Endodermal cell (in vitro differentiated cells): ENCODE measurements at regions not wholly inside any gene's neighbourhood (a gene's known extent, or its start where the extent isn't known, plus 50 kb on each side); places are given as distances from the start of the nearest gene placed in this dataset.

Experiments
- DNase-seq: peaks from one replicate; pipeline ENCODE4 v3.0.0-alpha.2; 2017
- H3K27ac ChIP-seq: 2 replicates; pipeline ENCODE4 v1.5.1; 2013; ENCODE audit warnings: mild to moderate bottlenecking, low read depth, low read length, moderate library complexity
- H3K27me3 ChIP-seq: 2 replicates; pipeline ENCODE4 v1.6.1; 2013; ENCODE audit warnings: mild to moderate bottlenecking, low read length, moderate library complexity; ENCODE audit not compliant: insufficient read depth, control insufficient read depth, poor library complexity, severe bottlenecking
- H3K36me3 ChIP-seq: 2 replicates; pipeline ENCODE4 v1.7.0; 2013; ENCODE audit warnings: mild to moderate bottlenecking, low read length, moderate library complexity; ENCODE audit not compliant: control insufficient read depth, insufficient read depth
- H3K4me1 ChIP-seq: one replicate; pipeline ENCODE4 v1.7.0; 2013; ENCODE audit warnings: low read length; ENCODE audit not compliant: control insufficient read depth, insufficient read depth
- H3K4me3 ChIP-seq: 2 replicates; pipeline ENCODE4 v1.5.1; 2013; ENCODE audit warnings: mild to moderate bottlenecking, low read length, moderate library complexity
- H3K9ac ChIP-seq: 2 replicates; pipeline ENCODE4 v1.6.1; 2013; ENCODE audit warnings: mild to moderate bottlenecking, low read length, moderate library complexity; ENCODE audit not compliant: poor library complexity, severe bottlenecking; ENCODE audit errors: extremely low read depth
- H3K9me3 ChIP-seq: 2 replicates; pipeline ENCODE4 v1.6.1; 2013; ENCODE audit warnings: mild to moderate bottlenecking, low read length, moderate library complexity; ENCODE audit not compliant: control insufficient read depth
- H3K27ac Mint-ChIP-seq: 2 replicates; pipeline ENCODE4 v1.8.0; 2020; ENCODE audit warnings: mixed read lengths
- H3K27me3 Mint-ChIP-seq: 2 replicates; pipeline ENCODE4 v1.8.0; 2021; ENCODE audit warnings: mild to moderate bottlenecking, mixed read lengths; ENCODE audit not compliant: insufficient read depth
- H3K36me3 Mint-ChIP-seq: 2 replicates; pipeline ENCODE4 v1.8.0; 2020; ENCODE audit warnings: low read depth, mixed read lengths
- H3K4me1 Mint-ChIP-seq: 2 replicates; pipeline ENCODE4 v1.8.0; 2020; ENCODE audit warnings: mixed read lengths
- H3K4me3 Mint-ChIP-seq: 2 replicates; pipeline ENCODE4 v1.8.0; 2020; ENCODE audit warnings: mild to moderate bottlenecking, moderate library complexity, mixed read lengths
- H3K9me3 Mint-ChIP-seq: 2 replicates; pipeline ENCODE4 v1.8.0; 2020; ENCODE audit warnings: mild to moderate bottlenecking, mixed read lengths
- CTCF ChIP-seq: fragments of 200-600 bp; sonication (generic); conservative IDR thresholded peaks from 2 replicates; pipeline ENCODE4 v1.5.0; 2021; ENCODE audit warnings: antibody characterized with exemption, mild to moderate bottlenecking
- WGBS, 2 experiments: methylation state at CpG; one replicate each; pipeline versions ENCODE4 v1.1.5 to v1.1.7; 2013; ENCODE audit warnings: missing lambda C conversion rate in 2 of 2, mixed read lengths in 1 of 2; ENCODE audit not compliant: insufficient coverage in 1 of 2, insufficient read length in 1 of 2; 5-methylcytosine and 5-hydroxymethylcytosine counted together

GRCh38 chr12:60684988-60685655 lies 1089.3 kb downstream of the SLC16A7 start:
- peaks cover 6% of the 10 kb centered on the region for H3K36me3 Mint-ChIP-seq
- H3K4me3 Mint-ChIP-seq, result no peak overlapping the region
- no peak for TF ChIP-seq CTCF
- Histone ChIP-seq H3K9ac (no peak overlapping the region), H3K27me3 (no peaks in the 10 kb centered on the region), H3K27ac (no peak overlapping the region), H3K9me3 (peaks cover 63% of the 10 kb centered on the region), H3K4me1 (no peaks in the 10 kb centered on the region), H3K36me3 (no peaks in the 10 kb centered on the region), H3K4me3 (no peak overlapping the region)
- H3K27me3 Mint-ChIP-seq, result no peaks in the 10 kb centered on the region
- no peak overlapping the region for H3K27ac Mint-ChIP-seq
- H3K9me3 Mint-ChIP-seq, result peaks cover 31% of the 10 kb centered on the region
- no peak for DNase-seq
- no peaks in the 10 kb centered on the region for H3K4me1 Mint-ChIP-seq
- 64 to 75% methylated on average over 7 to 12 of the region's 12 CpGs for WGBS, 2 experiments

- Histone ChIP-seq H3K4me1 (no peaks in the 10 kb centered on the region), H3K4me3 (no peak overlapping the region), H3K27ac (no peak overlapping the region), H3K9ac (no peak overlapping the region), H3K36me3 (no peaks in the 10 kb centered on the region), H3K9me3 (peaks cover 48% of the 10 kb centered on the region), H3K27me3 (no peaks in the 10 kb centered on the region)
- Mint-ChIP-seq H3K27me3 (no peaks in the 10 kb centered on the region), H3K9me3 (peaks cover 26% of the 10 kb centered on the region), H3K4me3 (no peak overlapping the region), H3K36me3 (peaks cover 9% of the 10 kb centered on the region), H3K27ac (no peak overlapping the region), H3K4me1 (no peaks in the 10 kb centered on the region)
- DNase-seq, result peak; percentile 72
- peak; percentile 57 for TF ChIP-seq CTCF
Observed at GRCh38 chr12:60689137-60689536, 1093.3 kb downstream of the SLC16A7 start.

- Histone ChIP-seq H3K27me3 (no peaks in the 10 kb centered on the region), H3K9ac (no peak overlapping the region), H3K36me3 (no peaks in the 10 kb centered on the region), H3K9me3 (peaks cover 28% of the 10 kb centered on the region), H3K27ac (no peak overlapping the region), H3K4me1 (no peaks in the 10 kb centered on the region), H3K4me3 (no peak overlapping the region)
- H3K4me1 Mint-ChIP-seq, result peaks cover 7% of the 10 kb centered on the region
- DNase-seq, result no peak
- H3K4me3 Mint-ChIP-seq, result no peak overlapping the region
- H3K36me3 Mint-ChIP-seq, result peaks cover 9% of the 10 kb centered on the region
- no peak for TF ChIP-seq CTCF
- 83 to 90% methylated on average over 1 of the region's 1 CpG for WGBS, 2 experiments
- H3K9me3 Mint-ChIP-seq, result peaks cover 23% of the 10 kb centered on the region
- H3K27me3 Mint-ChIP-seq, result no peaks in the 10 kb centered on the region
- H3K27ac Mint-ChIP-seq, result no peak overlapping the region
Observed at GRCh38 chr12:60693019-60693626, 1097.3 kb downstream of the SLC16A7 start.
